HepG2 (cell line): ENCODE measurements at regions not wholly inside any gene's neighbourhood (a gene's known extent, or its start where the extent isn't known, plus 50 kb on each side); places are given as distances from the start of the nearest gene placed in this dataset.

Experiments
- ATF7 ChIP-seq, 2 experiments: fragments of 450-650 bp in 1 of 2; sonication (generic) in 1 of 2; formaldehyde crosslinking in 1 of 2; IDR thresholded peaks; 2 replicates each; pipeline versions ENCODE4 v1.4.0 to v1.6.1; 2016 to 2020; ENCODE audit warnings: antibody characterized with exemption in 1 of 2, mild to moderate bottlenecking in 1 of 2, missing genetic modification reagents in 1 of 2
- CTCF ChIP-seq: sonication (generic); formaldehyde crosslinking; IDR thresholded peaks from 2 replicates; pipeline ENCODE4 v1.5.0; 2020; ENCODE audit warnings: mild to moderate bottlenecking, missing genetic modification reagents, moderate library complexity
- GZF1 ChIP-seq: sonication (generic); formaldehyde crosslinking; IDR thresholded peaks from 2 replicates; pipeline ENCODE4 v1.5.1; 2020; ENCODE audit warnings: mild to moderate bottlenecking, missing genetic modification reagents
- MAFG ChIP-seq: sonication (generic); formaldehyde crosslinking; IDR thresholded peaks from 2 replicates; pipeline ENCODE4 v1.5.1; 2020; ENCODE audit warnings: mild to moderate bottlenecking, missing genetic modification reagents
- MAFK ChIP-seq, 2 experiments: IDR thresholded peaks in 1 of 2; conservative IDR thresholded peaks in 1 of 2; 2 replicates each; pipeline ENCODE4 v1.6.1; 2011; ENCODE audit warnings: improper control_type of control experiment in 2 of 2, low read length in 2 of 2
- NFE2L2 ChIP-seq: fragments of 150-350 bp; IDR thresholded peaks from 2 replicates; pipeline ENCODE4 v1.6.1; 2014; ENCODE audit warnings: low read length
- POLR2A ChIP-seq, 2 experiments: IDR thresholded peaks; 2 replicates each; pipeline ENCODE4 v1.6.1; 2011; ENCODE audit warnings: low read depth in 2 of 2, low read length in 2 of 2, mild to moderate bottlenecking in 1 of 2, moderate library complexity in 1 of 2; ENCODE audit not compliant: insufficient read depth in 1 of 2
- PTBP1 ChIP-seq: fragments of 200-400 bp; formaldehyde crosslinking; IDR thresholded peaks from 2 replicates; pipeline ENCODE4 v1.6.1; 2018; ENCODE audit warnings: low read length, low read depth; ENCODE audit not compliant: poor library complexity, severe bottlenecking
- SMC3 ChIP-seq: IDR thresholded peaks from 2 replicates; pipeline ENCODE4 v1.6.1; 2011; ENCODE audit warnings: low read length, improper control_type of control experiment
- SMYD3 ChIP-seq: sonication (generic); formaldehyde crosslinking; IDR thresholded peaks from 2 replicates; pipeline ENCODE4 v1.8.1; 2023; ENCODE audit warnings: mild to moderate bottlenecking, missing genetic modification reagents
- SUZ12 ChIP-seq: fragments of 150-350 bp; IDR thresholded peaks from 2 replicates; pipeline ENCODE4 v1.6.1; 2014; ENCODE audit warnings: low read depth, low read length

GRCh38 chr3:144187531-144188210 is 216.0 kb downstream of the DIPK2A start:
- TF ChIP-seq MAFK (conservative IDR thresholded peaks at IDR 0.05 in 1 of 2, IDR thresholded peaks at IDR 0.05 in 1 of 2; ENCODE audit: low read length in 2 of 2) (peak in 1 of 2 experiments; percentile 43; a peak in 2 of 4 replicates), SUZ12 (no peak), GZF1 (no peak), PTBP1 (no peak), MAFG (CRISPR knock-in tag) (no peak), SMYD3 (CRISPR knock-in tag) (no peak), CTCF (CRISPR knock-in tag) (no peak), ATF7 (IDR thresholded peaks at IDR 0.05) (no peak), ATF7 (CRISPR knock-in tag; IDR thresholded peaks at IDR 0.05) (no peak), NFE2L2 (no peak), POLR2A (IDR thresholded peaks at IDR 0.05; ENCODE audit: insufficient read depth in 1 of 2, low read depth in 2 of 2, low read length in 2 of 2) (no peak), SMC3 (no peak)
